ENCODE measurements at regions not wholly inside any gene's neighbourhood (a gene's known extent, or its start where the extent isn't known, plus 50 kb on each side); places are given as distances from the start of the nearest gene placed in this dataset.

- TF ChIP-seq, protein P1, sequence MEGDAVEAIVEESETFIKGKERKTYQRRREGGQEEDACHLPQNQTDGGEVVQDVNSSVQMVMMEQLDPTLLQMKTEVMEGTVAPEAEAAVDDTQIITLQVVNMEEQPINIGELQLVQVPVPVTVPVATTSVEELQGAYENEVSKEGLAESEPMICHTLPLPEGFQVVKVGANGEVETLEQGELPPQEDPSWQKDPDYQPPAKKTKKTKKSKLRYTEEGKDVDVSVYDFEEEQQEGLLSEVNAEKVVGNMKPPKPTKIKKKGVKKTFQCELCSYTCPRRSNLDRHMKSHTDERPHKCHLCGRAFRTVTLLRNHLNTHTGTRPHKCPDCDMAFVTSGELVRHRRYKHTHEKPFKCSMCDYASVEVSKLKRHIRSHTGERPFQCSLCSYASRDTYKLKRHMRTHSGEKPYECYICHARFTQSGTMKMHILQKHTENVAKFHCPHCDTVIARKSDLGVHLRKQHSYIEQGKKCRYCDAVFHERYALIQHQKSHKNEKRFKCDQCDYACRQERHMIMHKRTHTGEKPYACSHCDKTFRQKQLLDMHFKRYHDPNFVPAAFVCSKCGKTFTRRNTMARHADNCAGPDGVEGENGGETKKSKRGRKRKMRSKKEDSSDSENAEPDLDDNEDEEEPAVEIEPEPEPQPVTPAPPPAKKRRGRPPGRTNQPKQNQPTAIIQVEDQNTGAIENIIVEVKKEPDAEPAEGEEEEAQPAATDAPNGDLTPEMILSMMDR (IDR thresholded peaks at IDR 0.05; ENCODE audit: low read depth, low read length): no peak
- no peak for TF ChIP-seq EZH2phosphoT487 (IDR thresholded peaks at IDR 0.05; ENCODE audit: low read depth)
Measured at GRCh38 chr5:144092508-144092907, 78.0 kb downstream of the YIPF5 start.
